ENCODE measurements at regions not wholly inside any gene's neighbourhood (a gene's known extent, or its start where the extent isn't known, plus 50 kb on each side); places are given as distances from the start of the nearest gene placed in this dataset.

DNA sequence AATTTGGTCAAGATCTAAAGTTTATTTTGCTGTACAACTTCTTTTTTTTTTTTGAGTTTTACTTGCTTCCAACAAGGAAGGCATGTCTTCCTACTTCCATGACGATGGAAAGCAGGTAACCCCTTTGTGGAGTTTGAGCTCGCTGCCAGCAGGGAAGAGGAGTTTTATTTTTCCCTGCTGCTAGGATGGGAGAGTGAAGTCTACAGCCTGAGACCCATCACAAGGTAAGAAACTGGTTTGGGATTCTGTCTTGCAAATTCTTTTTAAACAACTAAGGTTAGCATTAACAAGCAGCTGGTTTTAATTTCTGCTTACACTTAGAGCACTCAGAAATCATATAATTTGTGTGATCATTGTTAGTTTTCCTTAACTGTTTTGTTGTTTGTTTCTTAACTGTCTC lies 108.0 kb upstream of the MAP3K4 start:
- Histone ChIP-seq H3K79me2 (ENCODE audit: control insufficient read depth in 1 of 2, insufficient read depth in 2 of 2, low read length in 2 of 2) (no peaks in the 10 kb centered on the region), H2BK15ac (ENCODE audit: low read length) (no peak overlapping the region), H3K27me3 (replicated peaks in 1 of 4; ENCODE audit: control insufficient read depth in 3 of 4, extremely low read depth in 1 of 4, insufficient read depth in 3 of 4, low read length in 3 of 4) (no peaks in the 10 kb centered on the region), H3K4me1 (replicated peaks in 1 of 4; ENCODE audit: control insufficient read depth in 3 of 4, insufficient read depth in 4 of 4, low read length in 3 of 4) (peaks cover 6 to 15% (median 10%) of the 10 kb centered on the region in 4 experiments), H4K91ac (replicated peaks; ENCODE audit: insufficient read length, low read length) (no peak overlapping the region), H2AK5ac (ENCODE audit: low read depth, low read length) (peak overlapping the region; percentile 1; the same call in 1 of the 2 replicates), H2AFZ (ENCODE audit: low read length) (no peak overlapping the region), H3K27ac (ENCODE audit: low read depth, low read length) (no peak overlapping the region), H2BK5ac (ENCODE audit: low read depth, low read length) (no peak overlapping the region; the same call in 1 of the 2 replicates), H4K5ac (ENCODE audit: insufficient read length, low read depth, low read length) (no peak overlapping the region), H2BK12ac (ENCODE audit: low read depth, low read length) (peak overlapping the region; percentile 50; the same call in 1 of the 2 replicates), H3K36me3 (ENCODE audit: control insufficient read depth in 2 of 4, insufficient read depth in 4 of 4, low read length in 3 of 4) (peaks cover 0 to 4% (median 0%) of the 10 kb centered on the region in 4 experiments; a peak in 1 of 8 replicates), H3K9me3 (ENCODE audit: insufficient read depth in 2 of 2, low read depth in 1 of 2, low read length in 1 of 2) (peaks cover 0 to 3% of the 10 kb centered on the region in 2 experiments; a peak in 1 of 4 replicates), H3K14ac (ENCODE audit: insufficient read length) (no peak overlapping the region), H3K79me1 (ENCODE audit: low read depth, low read length) (no peaks in the 10 kb centered on the region), H2BK20ac (ENCODE audit: low read length) (peak overlapping the region; percentile 67; the same call in 1 of the 2 replicates), H3K23me2 (ENCODE audit: low read depth, low read length) (no peaks in the 10 kb centered on the region), H2BK120ac (replicated peaks; ENCODE audit: low read depth, low read length) (peak overlapping the region; percentile 64), H3K56ac (replicated peaks; ENCODE audit: insufficient read length, low read depth, low read length) (no peak overlapping the region), H4K8ac (ENCODE audit: extremely low read depth, insufficient read depth, low read length) (no peak overlapping the region), H3K4ac (replicated peaks; ENCODE audit: insufficient read length, low read depth, low read length) (no peak overlapping the region), H3K23ac (ENCODE audit: insufficient read length) (no peak overlapping the region), H3K4me2 (ENCODE audit: insufficient read depth in 1 of 2, low read depth in 2 of 2, low read length in 2 of 2) (peak overlapping the region; percentile 46 to 89; a peak in 2 of 4 replicates), H3K18ac (ENCODE audit: extremely low read depth, low read length) (peak overlapping the region; percentile 24; the same call in 1 of the 2 replicates), H3K9ac (replicated peaks in 1 of 4; ENCODE audit: extremely low read depth in 1 of 4, low read depth in 3 of 4, low read length in 3 of 4) (no peak overlapping the region), H4K20me1 (replicated peaks in 1 of 2; ENCODE audit: control insufficient read depth in 1 of 2, insufficient read depth in 2 of 2, low read length in 2 of 2) (no peaks in the 10 kb centered on the region), H3K4me3 (ENCODE audit: extremely low read depth in 1 of 4, insufficient read depth in 2 of 4, low read depth in 3 of 4, low read length in 4 of 4) (peak overlapping the region in 1 of 4 experiments; percentile 16; a peak in 1 of 8 replicates)
- ChIA-PET POLR2A (ENCODE audit: partially characterized antibody) (interaction anchor here (1.2 kb wide), 1 partner anchor 11 kb away, joined by 3 read pairs; no protein-coding TSS in a partner anchor), CTCF (ENCODE audit: partially characterized antibody) (interaction anchor here (0.6 to 1.2 kb wide), 5 partner anchors 47 to 489 kb away, joined by 3 to 4 read pairs (median 3); no protein-coding TSS in a partner anchor)
- WGBS, 2 experiments (ENCODE audit: extremely low coverage in 1 of 2, insufficient coverage in 1 of 2, insufficient read length in 1 of 2, insufficient replicate concordance in 2 of 2, low coverage in 1 of 2, low lambda C conversion rate in 2 of 2, missing lambda C conversion rate in 1 of 2), result 33% methylated on average over 2 of the region's 2 CpGs; no CpG with 5 or more reads in 1 of the 2 experiments
- TF ChIP-seq, protein P1, sequence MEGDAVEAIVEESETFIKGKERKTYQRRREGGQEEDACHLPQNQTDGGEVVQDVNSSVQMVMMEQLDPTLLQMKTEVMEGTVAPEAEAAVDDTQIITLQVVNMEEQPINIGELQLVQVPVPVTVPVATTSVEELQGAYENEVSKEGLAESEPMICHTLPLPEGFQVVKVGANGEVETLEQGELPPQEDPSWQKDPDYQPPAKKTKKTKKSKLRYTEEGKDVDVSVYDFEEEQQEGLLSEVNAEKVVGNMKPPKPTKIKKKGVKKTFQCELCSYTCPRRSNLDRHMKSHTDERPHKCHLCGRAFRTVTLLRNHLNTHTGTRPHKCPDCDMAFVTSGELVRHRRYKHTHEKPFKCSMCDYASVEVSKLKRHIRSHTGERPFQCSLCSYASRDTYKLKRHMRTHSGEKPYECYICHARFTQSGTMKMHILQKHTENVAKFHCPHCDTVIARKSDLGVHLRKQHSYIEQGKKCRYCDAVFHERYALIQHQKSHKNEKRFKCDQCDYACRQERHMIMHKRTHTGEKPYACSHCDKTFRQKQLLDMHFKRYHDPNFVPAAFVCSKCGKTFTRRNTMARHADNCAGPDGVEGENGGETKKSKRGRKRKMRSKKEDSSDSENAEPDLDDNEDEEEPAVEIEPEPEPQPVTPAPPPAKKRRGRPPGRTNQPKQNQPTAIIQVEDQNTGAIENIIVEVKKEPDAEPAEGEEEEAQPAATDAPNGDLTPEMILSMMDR (IDR thresholded peaks at IDR 0.05; ENCODE audit: control extremely low read depth in 1 of 3, insufficient read depth in 1 of 3, low read depth in 1 of 3, low read length in 3 of 3), result no peak
- TF ChIP-seq CHD2 (IDR thresholded peaks at IDR 0.05; ENCODE audit: low read length) (no peak), RXRA (IDR thresholded peaks at IDR 0.05; ENCODE audit: insufficient read depth, low read depth, low read length) (no peak), CBX5 (IDR thresholded peaks at IDR 0.05; ENCODE audit: low read depth, low read length) (no peak), SP1 (IDR thresholded peaks at IDR 0.05; ENCODE audit: low read depth, low read length) (no peak), MAFK (IDR thresholded peaks at IDR 0.05; ENCODE audit: low read depth, low read length) (no peak), ZNF274 (IDR thresholded peaks at IDR 0.05; ENCODE audit: borderline replicate concordance, extremely low read depth, low read length) (no peak), ASH2L (IDR thresholded peaks at IDR 0.05; ENCODE audit: low read length) (no peak), CHD1 (IDR thresholded peaks at IDR 0.05; ENCODE audit: low read depth, low read length) (no peak)
- FAIRE-seq (no peak), DNase-seq (ENCODE audit: low read depth in 1 of 2, low spot score in 2 of 2) (no peak)
